ENCODE measurements at regions not wholly inside any gene's neighbourhood (a gene's known extent, or its start where the extent isn't known, plus 50 kb on each side); places are given as distances from the start of the nearest gene placed in this dataset.
"Not testable (repeated sequence)": the region's sequence is repeated elsewhere in the genome, so short reads cannot be mapped to it uniquely, and the experiment has no call there.

DNA sequence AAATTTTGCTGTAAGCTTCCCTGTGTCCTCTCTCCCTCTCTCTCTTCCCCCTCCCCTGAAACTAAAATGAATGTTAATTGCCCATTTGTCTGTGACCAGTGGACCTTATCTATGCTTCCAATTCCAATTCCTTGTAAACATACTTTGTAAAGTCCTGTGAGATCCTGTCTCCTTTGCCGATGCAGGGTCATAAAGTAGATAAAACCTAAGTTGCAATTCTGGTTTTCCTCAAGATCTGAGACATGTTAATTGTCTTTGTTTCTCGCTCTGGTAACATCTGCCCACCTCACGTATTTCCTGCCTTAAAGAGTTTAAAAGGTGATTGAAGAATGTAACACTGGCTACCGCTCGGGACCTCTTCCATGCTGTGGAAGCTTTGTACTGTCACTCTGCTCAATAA lies 2503.4 kb downstream of the ARAP2 start:
- DNase-seq: not testable (repeated sequence)

DNA sequence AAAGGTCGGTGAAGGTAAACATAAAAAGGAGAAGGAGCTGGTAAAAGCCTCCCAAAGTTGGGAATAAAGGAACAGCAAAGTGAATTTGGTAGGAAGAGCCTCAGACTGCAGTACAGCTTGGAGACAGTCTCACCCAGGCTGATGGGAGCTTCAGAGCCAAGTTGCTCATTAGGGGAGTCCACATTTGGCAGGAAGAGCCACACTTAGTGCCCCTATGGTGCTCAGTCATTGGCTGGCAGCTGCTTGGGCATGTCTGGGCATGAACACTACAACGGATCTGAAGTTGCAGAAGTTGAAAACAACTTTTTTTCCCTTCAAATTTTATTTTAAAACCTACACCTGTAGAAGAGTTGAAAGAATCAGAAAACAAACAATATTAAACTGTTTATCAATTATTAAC lies 2497.3 kb downstream of the ARAP2 start:
- DNase-seq: no peak

DNA sequence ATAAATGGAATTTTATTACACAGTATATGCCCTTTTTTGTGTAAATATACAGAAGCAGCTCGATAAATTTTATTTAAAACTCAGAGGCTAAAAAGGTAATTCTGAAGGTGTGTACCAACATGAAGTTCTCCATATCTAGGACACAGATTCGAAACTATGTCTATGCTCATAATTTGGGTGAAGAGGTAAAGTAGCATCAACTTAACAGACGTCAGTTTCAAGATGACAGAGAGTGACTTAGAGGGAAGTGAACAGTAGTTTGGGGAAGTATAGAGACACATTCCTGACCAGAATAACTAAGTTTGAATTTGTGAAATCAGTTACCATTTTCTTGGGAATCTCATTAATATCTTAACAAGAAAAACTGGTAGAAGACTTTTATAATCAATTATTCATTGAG lies 2493.3 kb downstream of the ARAP2 start:
- no peak for DNase-seq

DNA sequence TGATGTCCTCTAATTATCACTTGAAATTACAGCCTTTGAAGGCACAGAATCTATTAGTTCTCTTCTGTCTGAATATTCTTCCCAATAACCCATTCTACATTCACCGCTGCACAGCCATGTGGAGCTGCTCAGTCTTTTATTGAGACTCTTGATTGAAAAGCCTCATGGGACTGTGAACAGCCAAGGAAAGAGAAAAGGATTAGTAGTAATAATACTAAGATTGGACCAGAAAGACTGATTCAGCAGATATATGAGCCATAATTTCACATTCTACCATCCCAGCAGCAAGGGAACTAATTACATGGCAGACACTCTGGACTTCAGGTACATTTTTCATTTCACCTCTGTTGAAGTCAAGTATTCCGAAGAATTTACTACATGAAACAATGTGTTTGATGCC lies 2471.7 kb downstream of the ARAP2 start:
- no peak for DNase-seq

DNA sequence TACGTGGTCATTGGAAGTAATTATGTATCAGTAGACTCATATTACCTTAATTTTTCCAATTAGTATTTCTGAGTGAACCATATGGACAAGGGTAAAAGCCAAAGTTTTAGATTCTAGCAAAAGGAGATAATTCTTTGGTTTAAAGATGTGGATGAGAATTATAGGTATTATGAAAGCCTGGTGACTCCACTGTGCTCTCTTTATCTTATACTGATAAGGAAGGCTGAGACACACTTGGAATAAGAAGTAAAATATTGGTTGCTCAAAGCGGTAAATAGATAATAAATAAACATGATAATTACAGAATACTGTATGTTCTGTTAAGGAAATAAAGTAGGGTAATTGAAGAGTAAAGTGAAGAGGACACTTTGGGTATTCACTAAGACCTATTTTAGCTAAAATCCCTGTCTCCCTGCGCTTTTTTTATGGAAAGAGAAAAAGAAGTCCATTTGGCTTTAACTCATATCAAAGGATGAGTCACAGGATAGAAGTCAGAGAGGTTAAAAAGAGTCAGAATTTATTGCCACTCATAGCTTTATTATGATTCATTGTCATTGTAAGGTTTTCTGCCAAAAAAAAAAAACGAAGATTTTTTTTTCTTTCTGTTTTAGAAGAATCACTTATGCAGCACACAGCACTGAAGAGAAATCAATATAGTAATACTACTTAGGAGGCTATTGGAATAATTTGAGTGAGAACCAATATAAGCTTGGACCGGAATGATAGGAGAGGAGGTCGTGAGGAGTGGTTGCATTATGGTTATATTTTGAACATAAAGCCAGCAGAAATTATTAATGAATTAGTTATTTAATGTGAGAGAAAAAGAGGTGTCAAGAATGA lies 2463.1 kb downstream of the ARAP2 start:
- DNase-seq: no peak

DNA sequence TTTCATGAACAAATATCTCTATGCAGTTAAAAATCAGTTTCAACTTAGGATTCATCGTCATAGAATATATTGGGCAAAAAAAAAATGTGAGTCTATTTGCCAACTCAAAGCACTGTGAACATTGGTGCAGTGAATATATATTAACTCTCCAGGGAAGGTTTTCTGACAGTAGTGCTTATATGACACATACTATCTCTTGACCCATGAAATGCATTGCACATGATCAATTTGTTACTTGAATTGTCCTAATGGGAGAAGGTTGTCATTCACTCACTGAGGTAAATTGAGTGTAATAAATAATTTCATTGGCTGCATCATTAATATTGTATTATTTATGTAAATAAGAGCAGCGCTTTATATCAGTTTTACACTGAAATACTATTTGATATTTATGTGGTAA lies 2458.5 kb downstream of the ARAP2 start:
- DNase-seq: no peak

DNA sequence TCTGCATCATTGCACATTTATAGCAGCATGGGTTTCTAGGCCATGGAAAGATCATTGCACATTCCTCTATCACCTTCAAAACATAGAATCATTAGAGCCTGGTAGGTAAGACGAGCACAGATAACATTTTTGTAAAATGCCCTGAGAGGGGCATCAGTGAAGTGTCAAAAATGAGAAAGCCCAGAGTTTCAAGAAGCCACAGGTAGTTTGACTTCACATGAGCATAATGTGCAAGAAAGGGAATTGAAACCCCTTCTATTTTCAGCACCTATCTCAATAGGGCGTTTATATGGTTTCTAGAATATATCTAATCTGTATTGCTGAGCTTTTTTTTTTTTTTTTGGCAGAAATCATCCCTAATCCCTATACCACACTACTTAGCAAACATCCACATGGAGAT lies 2441.7 kb downstream of the ARAP2 start:
- DNase-seq: no peak

DNA sequence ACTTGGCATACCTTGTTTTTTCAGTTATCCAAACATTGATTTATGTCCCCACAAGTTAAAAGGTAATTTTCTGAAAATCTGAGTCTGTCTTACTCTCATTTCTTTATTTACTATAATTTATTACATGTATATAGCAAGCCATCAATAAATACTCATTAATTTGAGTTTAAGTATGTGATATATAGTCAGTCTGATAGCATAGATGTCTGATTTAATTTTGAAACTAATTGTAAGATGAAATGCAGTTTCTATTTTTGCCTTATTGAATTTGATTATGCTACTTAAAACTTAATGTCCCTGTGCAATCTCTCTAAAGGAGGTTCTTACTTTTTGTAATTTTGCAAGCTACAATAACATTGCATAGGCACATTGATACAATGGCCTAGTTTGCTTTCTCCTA lies 2418.6 kb downstream of the ARAP2 start:
- DNase-seq: no peak

DNA sequence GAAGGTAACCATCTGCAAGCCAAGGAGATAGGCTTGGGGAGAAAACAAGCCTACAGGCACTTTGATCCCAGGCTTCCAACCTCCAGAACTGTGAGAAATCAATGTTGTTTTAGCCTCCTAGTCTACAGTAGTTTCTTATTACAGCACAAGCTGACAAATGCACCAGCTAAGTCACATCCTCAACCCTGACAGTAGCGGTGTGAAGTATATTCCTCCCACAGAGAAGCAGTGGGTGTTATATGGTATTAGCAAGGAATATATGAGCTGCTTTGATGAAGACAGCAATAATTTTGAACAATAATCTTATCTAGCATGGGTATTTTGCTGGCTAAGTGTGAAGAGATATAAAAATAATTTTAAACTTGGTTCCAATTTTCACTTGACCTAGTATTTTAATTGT lies 2415.0 kb downstream of the ARAP2 start:
- not testable (repeated sequence) for DNase-seq

DNA sequence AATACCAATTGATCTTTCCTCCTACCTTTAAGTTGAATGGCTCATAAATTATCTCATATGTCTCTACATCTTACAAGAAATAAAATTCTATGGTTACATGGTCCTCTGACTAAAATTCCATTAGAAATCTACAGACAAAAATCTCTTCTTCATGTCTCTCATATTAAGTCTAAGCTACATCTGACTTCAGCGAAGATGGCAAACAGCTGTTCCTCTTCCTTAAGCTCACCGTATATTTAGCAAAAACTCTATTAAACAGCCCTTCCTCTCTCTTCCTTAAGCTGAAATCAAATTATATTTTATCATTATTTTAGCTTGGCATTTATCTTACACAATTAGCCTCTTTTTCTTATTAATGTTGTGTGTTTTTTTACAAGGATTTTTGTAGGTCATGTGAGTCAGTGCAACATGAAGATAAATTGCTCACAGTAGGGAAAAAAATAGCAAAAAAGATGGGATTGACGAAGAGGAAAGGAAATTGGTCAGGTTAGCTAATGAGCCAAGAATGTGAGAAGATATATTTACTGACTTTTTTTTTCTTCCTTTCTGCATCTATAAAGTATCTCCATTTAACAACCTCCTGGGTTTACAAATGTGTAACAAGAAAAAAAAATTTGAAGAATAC lies 2412.8 kb downstream of the ARAP2 start:
- no peak for DNase-seq

DNA sequence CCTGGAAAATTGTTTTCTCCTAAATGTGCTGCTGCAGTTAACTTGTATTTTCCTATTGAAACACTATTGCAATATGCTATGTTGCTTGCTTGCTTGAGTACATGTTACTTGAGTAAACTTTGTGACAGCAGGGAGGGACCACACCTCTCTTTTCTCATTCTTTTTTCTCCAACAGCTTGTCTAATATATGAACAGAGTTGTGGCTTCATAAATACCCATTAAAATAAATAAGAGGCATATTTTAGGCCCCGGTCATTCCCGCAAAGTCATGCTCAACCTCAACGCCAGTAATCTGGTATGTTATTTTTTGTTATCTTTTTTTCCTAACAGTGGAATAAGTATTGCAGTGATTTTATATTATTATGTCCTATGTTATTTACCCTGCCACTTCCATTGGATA lies 2408.6 kb downstream of the ARAP2 start:
- not testable (repeated sequence) for DNase-seq

DNA sequence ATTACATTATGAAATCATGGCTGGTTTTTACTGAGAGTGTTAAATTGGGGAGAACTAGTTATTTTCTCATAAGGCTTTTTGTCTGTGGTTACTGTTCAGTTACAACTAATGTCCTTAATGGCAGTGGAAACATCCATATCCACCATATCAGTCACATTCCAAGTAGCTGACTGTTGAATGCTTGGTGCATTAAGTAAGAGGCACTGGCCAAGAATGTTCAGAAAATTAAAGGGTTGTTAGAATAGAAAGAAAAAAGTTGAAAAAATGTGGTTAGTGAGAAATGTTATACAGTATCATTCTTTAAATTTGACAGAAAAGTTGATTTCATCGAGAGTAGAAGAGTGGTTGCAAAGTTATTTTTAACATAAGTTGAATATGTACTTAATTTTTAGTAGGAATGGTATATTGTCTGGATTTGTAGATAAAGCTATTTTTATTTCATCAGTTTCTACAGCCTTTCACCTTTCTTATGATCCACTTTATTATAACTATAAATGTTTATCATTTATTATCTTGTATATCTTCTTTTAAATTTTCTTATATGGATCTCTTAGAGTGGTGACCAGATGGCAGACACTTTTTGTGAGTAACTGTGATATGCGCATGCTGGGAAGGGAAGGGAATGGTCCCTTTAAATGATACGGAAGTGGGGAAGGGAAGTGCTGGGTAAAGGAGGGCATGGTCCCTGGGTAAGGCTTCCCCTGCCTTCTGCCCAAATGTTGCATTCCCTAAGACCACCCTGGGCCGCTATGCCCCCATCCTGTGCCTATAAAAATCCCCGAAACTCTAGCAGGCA lies 2407.1 kb downstream of the ARAP2 start:
- DNase-seq: no peak

DNA sequence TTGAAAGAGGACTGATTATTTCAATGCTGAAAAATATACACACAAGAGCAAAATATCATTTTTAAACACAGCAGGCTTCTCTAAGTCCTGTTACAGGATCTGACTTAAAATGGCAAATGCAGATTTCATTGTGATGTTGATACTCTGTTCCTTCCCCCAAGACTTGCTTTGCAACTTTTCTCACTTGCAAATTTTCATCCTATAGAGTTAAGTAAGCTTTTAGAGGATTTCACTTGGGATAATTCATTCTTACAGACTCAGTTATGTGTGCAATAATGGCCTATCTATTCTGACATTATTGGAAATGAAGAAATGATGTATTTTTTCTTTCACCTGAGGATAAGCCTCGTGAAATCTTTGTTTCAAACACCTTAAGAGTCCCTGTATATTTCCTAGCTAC lies 2403.2 kb downstream of the ARAP2 start:
- no peak for DNase-seq

DNA sequence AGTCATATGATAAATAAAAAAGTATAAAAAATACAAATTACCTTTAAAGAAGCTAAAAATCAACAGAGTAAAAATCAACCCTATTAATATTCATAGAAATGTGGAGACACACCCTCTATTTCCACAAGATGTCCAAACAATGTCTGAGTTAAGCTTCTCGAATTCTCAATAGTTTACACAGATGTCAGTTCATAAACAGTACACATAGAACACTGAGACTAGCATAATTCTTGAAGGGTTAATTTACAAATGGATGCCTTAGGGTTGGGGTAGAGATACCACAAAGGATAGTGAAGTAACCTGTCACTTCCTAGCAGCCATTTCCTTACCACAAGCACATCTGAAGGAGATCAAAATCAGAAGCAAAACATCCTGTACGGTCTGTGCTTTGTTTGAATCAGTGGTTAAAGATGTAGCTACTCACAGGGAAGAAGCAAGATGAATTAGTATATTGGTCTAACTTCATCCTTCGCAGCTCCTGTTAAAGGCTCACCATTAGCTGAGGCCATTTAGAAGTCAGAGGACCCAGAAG lies 2393.9 kb downstream of the ARAP2 start:
- no peak for DNase-seq

DNA sequence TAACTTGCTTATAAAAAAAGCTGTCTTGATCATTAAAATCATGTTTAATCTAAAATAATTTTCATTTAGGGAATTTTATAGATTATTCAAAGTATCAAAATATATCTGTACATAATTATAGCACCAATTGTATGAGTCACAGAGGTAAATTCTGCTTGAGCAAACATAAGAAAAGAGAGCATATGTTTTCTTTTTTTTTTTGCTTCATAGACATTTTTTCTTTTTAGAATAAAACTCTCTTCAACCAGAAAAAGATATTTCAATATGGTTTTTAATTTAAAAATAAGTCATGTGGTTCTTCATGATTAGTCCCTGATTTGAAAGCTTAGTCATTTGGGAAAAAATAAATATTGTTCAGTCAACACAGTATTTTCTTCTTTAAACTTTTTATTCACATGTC lies 2390.6 kb downstream of the ARAP2 start:
- DNase-seq: not testable (repeated sequence)

DNA sequence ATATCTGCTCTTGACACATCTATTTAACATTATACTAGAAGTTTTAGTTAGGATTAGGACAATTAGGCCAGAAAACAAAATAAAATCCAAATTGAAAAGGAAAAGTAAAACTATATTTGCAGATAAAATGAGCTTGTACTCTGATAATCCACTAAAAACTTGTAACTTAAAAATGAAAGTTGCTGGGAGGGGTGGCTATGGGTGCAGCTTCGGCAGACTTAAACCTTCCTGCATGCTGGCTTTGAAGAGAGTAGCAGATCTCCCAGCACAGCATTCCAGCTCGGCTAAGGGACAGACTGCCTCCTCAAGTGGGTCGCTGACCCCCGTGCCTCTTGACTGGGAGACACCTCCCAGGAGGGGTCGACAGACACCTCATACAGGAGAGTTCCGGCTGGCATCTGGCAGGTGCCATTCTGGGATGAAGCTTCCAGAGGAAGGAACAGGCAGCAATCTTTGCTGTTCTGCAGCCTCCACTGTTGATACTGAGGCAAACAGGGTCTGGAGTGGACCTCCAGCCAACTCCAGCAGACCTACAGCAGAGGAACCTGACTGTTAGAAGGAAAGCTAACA lies 2379.9 kb downstream of the ARAP2 start:
- no peak for DNase-seq

DNA sequence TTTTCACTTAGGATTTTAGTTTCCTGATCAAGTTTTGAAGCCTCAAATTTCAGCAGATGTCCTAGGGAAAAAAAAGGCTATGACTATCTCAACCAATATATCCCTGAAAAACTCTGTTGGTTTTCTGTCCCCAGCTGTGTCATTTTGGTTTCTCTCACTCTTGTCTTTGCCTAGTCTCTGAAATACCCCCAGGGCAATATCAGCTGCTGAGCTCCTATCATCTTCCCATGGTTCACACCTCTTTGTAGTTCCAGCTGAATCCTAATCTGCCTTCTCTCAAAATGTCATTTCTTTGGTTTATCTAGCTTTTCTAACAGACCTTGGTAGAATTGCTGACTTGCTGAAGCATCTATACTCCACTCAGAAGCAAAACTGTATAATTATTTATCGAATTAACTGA lies 2370.5 kb downstream of the ARAP2 start:
- DNase-seq: no peak

DNA sequence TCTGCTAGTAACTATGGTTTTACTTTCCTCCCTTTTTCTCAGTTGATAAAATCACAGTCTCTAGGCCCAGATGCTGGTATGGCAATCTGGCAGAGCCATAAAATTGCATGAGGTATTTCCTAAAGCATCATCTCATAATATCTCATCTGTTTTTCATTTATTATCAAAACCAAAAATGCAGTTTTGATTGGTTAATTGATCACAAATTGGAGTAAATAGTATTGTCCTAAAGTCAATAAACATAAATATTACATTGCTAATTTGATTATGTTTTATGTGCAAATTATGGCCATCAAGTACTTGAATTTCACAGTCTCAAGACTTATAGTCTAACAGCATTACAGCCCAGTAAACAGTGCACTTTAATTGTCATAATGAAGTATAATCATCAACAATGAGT lies 2365.6 kb downstream of the ARAP2 start:
- no peak for DNase-seq

DNA sequence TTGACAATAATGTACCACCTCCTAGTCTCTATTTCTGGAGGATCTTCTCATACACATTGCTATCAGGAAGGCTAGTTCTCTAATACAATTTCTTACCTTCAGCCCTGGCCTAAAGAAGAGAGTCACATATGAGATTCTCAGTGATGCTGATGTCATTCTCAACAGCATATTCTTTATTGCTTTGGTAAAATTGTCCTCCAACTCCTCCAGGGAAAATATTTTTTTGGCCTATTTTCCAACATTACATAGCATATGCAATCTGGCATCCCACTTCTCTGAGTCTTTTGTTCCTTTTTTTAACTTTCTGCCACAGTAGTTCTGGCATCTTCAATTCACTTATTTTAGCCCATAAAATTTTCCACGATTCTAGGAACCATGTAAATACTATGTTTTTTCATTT lies 2363.1 kb downstream of the ARAP2 start:
- no peak for DNase-seq

DNA sequence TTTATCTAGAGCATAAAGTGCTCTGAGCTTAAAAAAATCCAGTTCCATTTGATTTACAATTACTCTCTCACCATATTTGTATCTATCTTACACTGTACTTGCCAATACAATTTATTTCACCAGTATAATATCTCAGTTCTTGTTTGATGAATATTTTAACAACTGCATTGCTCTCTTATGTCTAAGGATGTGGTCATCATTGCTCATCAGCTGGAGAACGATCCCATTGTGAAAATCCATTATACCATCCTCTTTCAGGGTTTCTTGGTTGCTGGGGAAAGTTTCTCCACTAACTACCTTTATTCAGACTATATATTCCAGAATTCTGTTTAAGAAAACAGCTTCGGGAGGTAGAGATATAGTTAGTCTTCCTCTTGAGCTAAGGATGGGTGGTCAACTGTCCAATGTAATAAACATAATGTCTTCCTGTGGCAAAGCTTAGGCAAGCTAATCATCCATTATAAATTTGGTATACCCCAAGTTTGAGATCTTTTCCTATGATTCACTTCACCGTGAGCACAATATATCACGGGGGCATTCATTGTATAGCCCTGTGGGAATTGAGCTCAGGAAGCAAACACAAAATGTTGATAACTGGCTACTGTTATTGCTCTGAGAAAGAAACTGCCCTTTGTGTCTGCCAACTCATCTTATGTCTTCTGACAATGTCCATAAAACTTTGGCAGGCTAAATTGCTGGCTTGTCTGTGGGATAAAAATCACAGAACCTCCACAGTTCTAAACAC lies 2361.9 kb downstream of the ARAP2 start:
- no peak for DNase-seq

DNA sequence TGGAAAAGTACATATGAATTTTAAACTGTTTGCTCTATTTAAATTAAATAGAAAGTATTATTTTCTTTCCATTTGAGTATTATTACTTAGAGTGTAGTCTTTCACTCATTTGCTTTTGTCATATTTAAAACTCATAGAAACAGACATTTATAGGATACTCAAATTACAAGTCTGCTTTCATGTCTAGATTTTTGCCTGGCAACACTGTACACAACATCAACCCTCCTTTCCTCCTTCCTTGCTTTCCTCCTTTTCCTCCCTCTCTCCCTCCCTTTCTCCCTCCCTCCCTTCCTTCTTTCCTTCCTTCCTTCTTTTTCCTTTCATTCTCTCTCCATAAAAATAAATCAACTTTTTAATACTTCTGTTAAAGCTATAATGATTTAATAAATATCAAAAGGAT lies 2361.2 kb downstream of the ARAP2 start:
- DNase-seq: no peak

DNA sequence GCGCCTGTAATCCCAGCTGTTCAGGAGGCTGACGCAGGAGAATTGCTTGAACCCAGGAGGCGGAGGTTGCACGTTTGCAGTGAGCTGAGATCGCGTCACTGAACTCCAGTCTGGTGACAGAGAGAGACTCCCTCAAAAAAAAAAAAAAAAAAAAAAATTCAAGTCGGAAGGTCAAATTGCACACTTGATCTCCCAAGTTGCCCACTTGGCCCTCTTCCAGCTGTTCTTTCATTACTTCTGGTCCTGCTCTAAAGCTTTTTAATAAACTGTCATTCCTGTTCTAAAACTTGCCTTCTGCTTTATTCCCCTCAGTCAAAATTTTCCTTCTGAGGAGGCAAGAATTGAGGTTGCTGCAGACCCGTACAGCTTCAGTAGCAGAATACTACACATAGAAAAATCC lies 2358.0 kb downstream of the ARAP2 start:
- no peak for DNase-seq
